PC-3 (cell line): ENCODE measurements at regions not wholly inside any gene's neighbourhood (a gene's known extent, or its start where the extent isn't known, plus 50 kb on each side); places are given as distances from the start of the nearest gene placed in this dataset.

Experiments
- ATAC-seq: fragments of 200-7000 bp; cut with Tn5 transposase; 2 replicates; pipeline ENCODE4 v1.9.1; 2020; ENCODE audit warnings: mild to moderate bottlenecking, moderate library complexity
- BruUV-seq: library from RNA; stranded (reverse); fragments of 400-500 nt; replicated peaks from 2 replicates; lab custom pipeline; 2021; lab: Mats Ljungman, UMichigan
- CTCF ChIA-PET: fragments of 300-600 bp; sonication (Branson Sonifier 250); formaldehyde crosslinking; loops from one replicate; lab custom pipeline; 2022; ENCODE audit warnings: antibody characterized with exemption; lab: Charles Lee
- POLR2A ChIA-PET: fragments of 300-600 bp; sonication (Branson Sonifier 250); formaldehyde crosslinking; loops from one replicate; lab custom pipeline; 2022; ENCODE audit warnings: antibody characterized with exemption; ENCODE audit not compliant: unreplicated experiment; lab: Charles Lee
- DNase-seq: peaks from one replicate; pipeline ENCODE4 v3.0.0-alpha.2; 2015
- H2AFZ ChIP-seq: fragments of 300-600 bp; sonication (generic); 2 replicates; pipeline ENCODE4 v1.6.0; 2016; ENCODE audit warnings: antibody characterized with exemption, low read length
- H3F3A ChIP-seq: fragments of 300-600 bp; sonication (generic); one replicate; pipeline ENCODE4 v1.6.0; 2017; ENCODE audit warnings: antibody characterized with exemption, low read length, control low read depth, mild to moderate bottlenecking; ENCODE audit not compliant: unreplicated experiment
- H3K27ac ChIP-seq: fragments of 300-600 bp; sonication (generic); 2 replicates; pipeline ENCODE4 v1.5.1; 2016; ENCODE audit warnings: mild to moderate bottlenecking, low read length
- H3K27me3 ChIP-seq: fragments of 300-600 bp; sonication (generic); 2 replicates; pipeline ENCODE4 v1.6.1; 2016; ENCODE audit warnings: low read length, mixed read lengths
- H3K36me3 ChIP-seq: fragments of 300-600 bp; sonication (generic); 2 replicates; pipeline ENCODE4 v1.6.1; 2016; ENCODE audit warnings: low read depth, mixed run types, low read length, mixed read lengths
- H3K4me1 ChIP-seq: fragments of 300-600 bp; sonication (generic); 2 replicates; pipeline ENCODE4 v1.5.1; 2016; ENCODE audit warnings: low read length; ENCODE audit not compliant: insufficient read depth
- H3K4me2 ChIP-seq: fragments of 300-600 bp; sonication (generic); 2 replicates; pipeline ENCODE4 v1.6.0; 2016; ENCODE audit warnings: low read length
- H3K4me3 ChIP-seq: fragments of 300-600 bp; sonication (generic); 2 replicates; pipeline ENCODE4 v1.5.1; 2016; ENCODE audit warnings: mild to moderate bottlenecking, low read length, mixed read lengths
- H3K79me2 ChIP-seq: fragments of 300-600 bp; sonication (generic); 2 replicates; pipeline ENCODE4 v1.6.1; 2017; ENCODE audit warnings: low read length, mixed read lengths
- H3K9ac ChIP-seq: fragments of 300-600 bp; sonication (generic); 2 replicates; pipeline ENCODE4 v1.6.0; 2016; ENCODE audit warnings: mild to moderate bottlenecking, low read length
- H3K9me2 ChIP-seq: fragments of 300-600 bp; sonication (generic); replicated peaks from 2 replicates; pipeline ENCODE4 v1.6.1; 2016; ENCODE audit warnings: mixed run types, low read length, mixed read lengths
- H3K9me3 ChIP-seq: fragments of 300-600 bp; sonication (generic); 2 replicates; pipeline ENCODE4 v1.6.1; 2016; ENCODE audit warnings: low read length, mixed read lengths
- H4K20me1 ChIP-seq: fragments of 300-600 bp; sonication (generic); 2 replicates; pipeline ENCODE4 v1.6.1; 2016; ENCODE audit warnings: low read length, mixed read lengths
- CTCF ChIP-seq: fragments of 300-600 bp; sonication (generic); conservative IDR thresholded peaks from 2 replicates; pipeline ENCODE4 v1.5.1; 2017; ENCODE audit warnings: antibody characterized with exemption, low read depth, mild to moderate bottlenecking, low read length
- EZH2 ChIP-seq: fragments of 300-600 bp; sonication (generic); IDR thresholded peaks from one replicate; pipeline ENCODE4 v1.6.1; 2017; ENCODE audit warnings: antibody characterized with exemption, mild to moderate bottlenecking, low read length; ENCODE audit not compliant: unreplicated experiment
- EZH2phosphoT487 ChIP-seq: fragments of 300-600 bp; sonication (generic); IDR thresholded peaks from 2 replicates; pipeline ENCODE4 v1.6.1; 2018; ENCODE audit warnings: mild to moderate bottlenecking, antibody characterized with exemption, low read length, borderline replicate concordance
- intact Hi-C: fragments of 100-400 bp; cut with micrococcal nuclease; formaldehyde crosslinking; loops from 2 replicates; pipeline ENCODE4 v1.9.0; 2023

- Histone ChIP-seq H3K9me3 (no peaks in the 10 kb centered on the region), H3K79me2 (no peaks in the 10 kb centered on the region), H3K27me3 (no peaks in the 10 kb centered on the region), H3K27ac (no peak overlapping the region), H3F3A (peaks cover 7% of the 10 kb centered on the region), H3K9ac (no peak overlapping the region), H3K9me2 (no peaks in the 10 kb centered on the region), H3K4me3 (no peak overlapping the region), H2AFZ (no peak overlapping the region), H3K36me3 (no peaks in the 10 kb centered on the region), H3K4me1 (peaks cover 42% of the 10 kb centered on the region), H4K20me1 (no peaks in the 10 kb centered on the region), H3K4me2 (no peak overlapping the region)
- ATAC-seq (no peak), DNase-seq (no peak)
- no peak for TF ChIP-seq EZH2phosphoT487
- TF ChIP-seq EZH2, result no peak
- TF ChIP-seq CTCF, result no peak
- CTCF ChIA-PET, result no interaction called here
- POLR2A ChIA-PET, result no interaction called here
- intact Hi-C loops, result loop anchor here (2.0 to 5.0 kb wide), 2 partner anchors 62 to 143 kb away; partner anchors contain the start of gene CPEB4
- no TSS peak for BruUV-seq
These were observed 62.8 kb upstream of the CPEB4 start for GRCh38 chr5:173825215-173825865.

- Histone ChIP-seq H3K36me3 (no peaks in the 10 kb centered on the region), H3K27me3 (no peaks in the 10 kb centered on the region), H3K27ac (no peak overlapping the region), H3K9ac (no peak overlapping the region), H3K4me3 (no peak overlapping the region), H3K79me2 (no peaks in the 10 kb centered on the region), H4K20me1 (no peaks in the 10 kb centered on the region), H2AFZ (no peak overlapping the region), H3K9me3 (no peaks in the 10 kb centered on the region), H3K4me1 (peaks cover 42% of the 10 kb centered on the region), H3K9me2 (no peaks in the 10 kb centered on the region), H3F3A (peaks cover 7% of the 10 kb centered on the region), H3K4me2 (no peak overlapping the region)
- no peak for TF ChIP-seq EZH2phosphoT487
- TF ChIP-seq EZH2, result no peak
- TF ChIP-seq CTCF, result no peak
- no TSS peak for BruUV-seq
- intact Hi-C loops, result loop anchor here (5.0 kb wide), 1 partner anchor 61 kb away; the partner anchor contains the start of gene CPEB4
- ChIA-PET CTCF (no interaction called here), POLR2A (no interaction called here)
- DNase-seq, result no peak
- ATAC-seq, result no peak
These were observed 62.1 kb upstream of the CPEB4 start for GRCh38 chr5:173826086-173826427.
